ENCODE measurements at regions not wholly inside any gene's neighbourhood (a gene's known extent, or its start where the extent isn't known, plus 50 kb on each side); places are given as distances from the start of the nearest gene placed in this dataset.

GRCh38 chrX:84611843-84612636 is 109.8 kb upstream of the HDX start:
- no peak overlapping the region for H3K4me3 ChIP-seq (ENCODE audit: low read depth, low read length)
- no peak for DNase-seq (ENCODE audit: low read depth)
- no peak for TF ChIP-seq CTCF (IDR thresholded peaks at IDR 0.05; ENCODE audit: insufficient read depth, low read length)

GRCh38 chrX:84634201-84634782 is 132.0 kb upstream of the HDX start:
- TF ChIP-seq CTCF (IDR thresholded peaks at IDR 0.05; ENCODE audit: insufficient read depth, low read length) = no peak
- DNase-seq (ENCODE audit: low read depth) = no peak

GRCh38 chrX:84666086-84666485 is 163.8 kb upstream of the HDX start:
- no peak for DNase-seq (ENCODE audit: low read depth)
- TF ChIP-seq CTCF (IDR thresholded peaks at IDR 0.05; ENCODE audit: insufficient read depth, low read length) = no peak
- no peak overlapping the region for H3K4me3 ChIP-seq (ENCODE audit: low read depth, low read length)

More at GRCh38 chrX:84634201-84634782, 132.0 kb upstream of the HDX start:
- no peak overlapping the region for H3K4me3 ChIP-seq (ENCODE audit: low read depth, low read length)

GRCh38 chrX:84690228-84690627 is 188.0 kb upstream of the HDX start:
- DNase-seq (ENCODE audit: low read depth) = no peak
- H3K4me3 ChIP-seq (ENCODE audit: low read depth, low read length) = no peak overlapping the region
- TF ChIP-seq CTCF (IDR thresholded peaks at IDR 0.05; ENCODE audit: insufficient read depth, low read length) = no peak

GRCh38 chrX:84709987-84710386 is 207.7 kb upstream of the HDX start:
- no peak overlapping the region for H3K4me3 ChIP-seq (ENCODE audit: low read depth, low read length)
- TF ChIP-seq CTCF (IDR thresholded peaks at IDR 0.05; ENCODE audit: insufficient read depth, low read length) = no peak
- no peak for DNase-seq (ENCODE audit: low read depth)

GRCh38 chrX:84710611-84711010 is 208.4 kb upstream of the HDX start:
- H3K4me3 ChIP-seq (ENCODE audit: low read depth, low read length) = no peak overlapping the region
- no peak for DNase-seq (ENCODE audit: low read depth)
- TF ChIP-seq CTCF (IDR thresholded peaks at IDR 0.05; ENCODE audit: insufficient read depth, low read length) = no peak

Data from fibroblast of the aortic adventitia (primary cell).